ENCODE measurements at regions not wholly inside any gene's neighbourhood (a gene's known extent, or its start where the extent isn't known, plus 50 kb on each side); places are given as distances from the start of the nearest gene placed in this dataset.

DNA sequence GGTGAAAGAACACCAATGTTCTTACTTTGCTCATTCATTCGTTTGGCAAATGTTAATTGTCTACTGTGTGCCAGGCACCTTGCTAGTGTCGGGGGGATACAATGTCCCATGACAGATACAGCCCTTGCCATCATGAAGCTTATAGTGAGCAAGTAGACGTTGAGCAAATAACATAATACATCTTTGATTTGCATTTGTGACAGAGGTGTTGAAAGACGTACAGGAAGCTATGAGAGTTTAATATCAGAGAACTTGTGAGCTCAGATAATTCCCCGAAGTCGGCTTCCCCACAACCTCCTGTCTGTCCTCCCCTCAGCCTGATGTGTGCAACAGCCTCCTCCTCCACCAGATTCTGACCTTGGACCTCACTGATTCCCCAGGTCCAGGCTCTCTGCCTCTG is 138.0 kb upstream of the SDK2 start:
- TF ChIP-seq, protein P1, sequence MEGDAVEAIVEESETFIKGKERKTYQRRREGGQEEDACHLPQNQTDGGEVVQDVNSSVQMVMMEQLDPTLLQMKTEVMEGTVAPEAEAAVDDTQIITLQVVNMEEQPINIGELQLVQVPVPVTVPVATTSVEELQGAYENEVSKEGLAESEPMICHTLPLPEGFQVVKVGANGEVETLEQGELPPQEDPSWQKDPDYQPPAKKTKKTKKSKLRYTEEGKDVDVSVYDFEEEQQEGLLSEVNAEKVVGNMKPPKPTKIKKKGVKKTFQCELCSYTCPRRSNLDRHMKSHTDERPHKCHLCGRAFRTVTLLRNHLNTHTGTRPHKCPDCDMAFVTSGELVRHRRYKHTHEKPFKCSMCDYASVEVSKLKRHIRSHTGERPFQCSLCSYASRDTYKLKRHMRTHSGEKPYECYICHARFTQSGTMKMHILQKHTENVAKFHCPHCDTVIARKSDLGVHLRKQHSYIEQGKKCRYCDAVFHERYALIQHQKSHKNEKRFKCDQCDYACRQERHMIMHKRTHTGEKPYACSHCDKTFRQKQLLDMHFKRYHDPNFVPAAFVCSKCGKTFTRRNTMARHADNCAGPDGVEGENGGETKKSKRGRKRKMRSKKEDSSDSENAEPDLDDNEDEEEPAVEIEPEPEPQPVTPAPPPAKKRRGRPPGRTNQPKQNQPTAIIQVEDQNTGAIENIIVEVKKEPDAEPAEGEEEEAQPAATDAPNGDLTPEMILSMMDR (IDR thresholded peaks at IDR 0.05), result no peak
- TF ChIP-seq POLR2A (IDR thresholded peaks at IDR 0.05), result no peak
